Right atrium auricular region (tissue), 2 donors: ENCODE measurements at regions not wholly inside any gene's neighbourhood (a gene's known extent, or its start where the extent isn't known, plus 50 kb on each side); places are given as distances from the start of the nearest gene placed in this dataset.
"Not testable (repeated sequence)": the region's sequence is repeated elsewhere in the genome, so short reads cannot be mapped to it uniquely, and the experiment has no call there.

Experiments
- DNase-seq: peaks from one replicate; pipeline ENCODE4 v3.0.0-alpha.2; 2019; ENCODE audit warnings: low spot score
- H3K27ac ChIP-seq, 2 donors: fragments of 200-600 bp; sonication (generic); 1 replicate in 1 of 2; 2 replicates in 1 of 2; pipeline ENCODE4 v1.5.1; 2016 to 2019
- H3K27me3 ChIP-seq, 2 donors: fragments of 200-600 bp; sonication (generic); one replicate each; pipeline versions ENCODE4 v1.5.1 to v1.6.0; 2017 to 2019
- H3K36me3 ChIP-seq: fragments of 200-600 bp; sonication (generic); one replicate; pipeline ENCODE4 v1.5.1; 2016
- H3K4me1 ChIP-seq, 2 donors: fragments of 200-600 bp; sonication (generic); one replicate each; pipeline versions ENCODE4 v1.5.1 to v1.6.0; 2017 to 2019
- H3K4me3 ChIP-seq, 2 donors: fragments of 200-600 bp; sonication (generic); 1 replicate in 1 of 2; 2 replicates in 1 of 2; pipeline ENCODE4 v1.5.1; 2017 to 2019; ENCODE audit warnings: mild to moderate bottlenecking in 1 of 2, moderate library complexity in 1 of 2
- H3K9me3 ChIP-seq, 2 donors: fragments of 200-600 bp; sonication (generic); one replicate each; pipeline ENCODE4 v1.5.1; 2019
- TF ChIP-seq, protein P1 (sequence below), 2 donors: fragments of 200-600 bp; sonication (generic); IDR thresholded peaks; one replicate each; pipeline ENCODE4 v1.5.1; 2019; ENCODE audit warnings: antibody characterized with exemption in 2 of 2

DNA sequence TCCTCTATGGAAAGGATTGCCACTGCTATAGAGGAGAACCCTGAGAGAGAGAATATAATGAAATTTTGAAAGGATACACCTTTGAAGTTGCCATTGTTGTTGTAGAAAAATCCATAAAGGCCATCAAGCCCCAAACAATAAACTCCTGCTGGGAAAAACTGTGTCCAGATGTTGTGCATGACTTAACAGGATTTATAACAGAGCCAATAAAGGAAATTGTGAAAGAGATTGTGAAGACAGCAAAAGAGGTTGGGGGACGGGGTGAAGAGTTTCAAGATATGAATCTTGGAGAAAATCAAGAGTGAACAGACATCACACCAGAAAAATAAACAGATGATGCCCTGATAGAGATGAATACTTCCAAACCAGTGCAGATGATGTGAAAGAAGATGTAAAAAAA is 396.4 kb downstream of the BCKDHB start:
- TF ChIP-seq, protein P1, sequence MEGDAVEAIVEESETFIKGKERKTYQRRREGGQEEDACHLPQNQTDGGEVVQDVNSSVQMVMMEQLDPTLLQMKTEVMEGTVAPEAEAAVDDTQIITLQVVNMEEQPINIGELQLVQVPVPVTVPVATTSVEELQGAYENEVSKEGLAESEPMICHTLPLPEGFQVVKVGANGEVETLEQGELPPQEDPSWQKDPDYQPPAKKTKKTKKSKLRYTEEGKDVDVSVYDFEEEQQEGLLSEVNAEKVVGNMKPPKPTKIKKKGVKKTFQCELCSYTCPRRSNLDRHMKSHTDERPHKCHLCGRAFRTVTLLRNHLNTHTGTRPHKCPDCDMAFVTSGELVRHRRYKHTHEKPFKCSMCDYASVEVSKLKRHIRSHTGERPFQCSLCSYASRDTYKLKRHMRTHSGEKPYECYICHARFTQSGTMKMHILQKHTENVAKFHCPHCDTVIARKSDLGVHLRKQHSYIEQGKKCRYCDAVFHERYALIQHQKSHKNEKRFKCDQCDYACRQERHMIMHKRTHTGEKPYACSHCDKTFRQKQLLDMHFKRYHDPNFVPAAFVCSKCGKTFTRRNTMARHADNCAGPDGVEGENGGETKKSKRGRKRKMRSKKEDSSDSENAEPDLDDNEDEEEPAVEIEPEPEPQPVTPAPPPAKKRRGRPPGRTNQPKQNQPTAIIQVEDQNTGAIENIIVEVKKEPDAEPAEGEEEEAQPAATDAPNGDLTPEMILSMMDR (IDR thresholded peaks at IDR 0.05), result no peak
- Histone ChIP-seq H3K9me3 (no peaks in the 10 kb centered on the region), H3K4me3 (no peak overlapping the region), H3K27me3 (no peaks in the 10 kb centered on the region), H3K4me1 (no peaks in the 10 kb centered on the region), H3K36me3 (no peaks in the 10 kb centered on the region), H3K27ac (no peak overlapping the region)
- no peak for DNase-seq

DNA sequence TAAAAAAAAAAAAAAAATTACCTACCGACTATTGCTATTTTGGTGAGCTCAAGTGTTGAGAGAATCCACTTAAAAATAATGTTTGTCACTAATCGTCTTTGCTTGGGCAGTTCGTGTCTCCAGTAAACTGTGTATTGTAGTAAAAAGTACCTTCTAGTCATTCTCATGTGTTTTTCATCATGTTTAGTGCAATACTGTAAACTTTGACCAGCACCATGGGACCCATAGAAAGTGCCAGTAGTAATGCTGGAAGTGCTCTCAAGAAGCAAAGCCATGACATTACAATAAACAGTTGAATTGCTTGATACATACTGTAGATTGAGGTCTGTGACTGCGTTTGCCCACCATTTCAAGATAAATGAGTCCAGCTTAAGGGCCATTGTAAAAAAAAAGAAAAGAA is 395.2 kb downstream of the BCKDHB start:
- Histone ChIP-seq H3K27me3 (no peaks in the 10 kb centered on the region), H3K4me3 (no peak overlapping the region), H3K9me3 (no peaks in the 10 kb centered on the region), H3K4me1 (no peaks in the 10 kb centered on the region), H3K36me3 (no peaks in the 10 kb centered on the region), H3K27ac (no peak overlapping the region)
- DNase-seq, result no peak
- TF ChIP-seq, protein P1 (IDR thresholded peaks at IDR 0.05), result no peak

DNA sequence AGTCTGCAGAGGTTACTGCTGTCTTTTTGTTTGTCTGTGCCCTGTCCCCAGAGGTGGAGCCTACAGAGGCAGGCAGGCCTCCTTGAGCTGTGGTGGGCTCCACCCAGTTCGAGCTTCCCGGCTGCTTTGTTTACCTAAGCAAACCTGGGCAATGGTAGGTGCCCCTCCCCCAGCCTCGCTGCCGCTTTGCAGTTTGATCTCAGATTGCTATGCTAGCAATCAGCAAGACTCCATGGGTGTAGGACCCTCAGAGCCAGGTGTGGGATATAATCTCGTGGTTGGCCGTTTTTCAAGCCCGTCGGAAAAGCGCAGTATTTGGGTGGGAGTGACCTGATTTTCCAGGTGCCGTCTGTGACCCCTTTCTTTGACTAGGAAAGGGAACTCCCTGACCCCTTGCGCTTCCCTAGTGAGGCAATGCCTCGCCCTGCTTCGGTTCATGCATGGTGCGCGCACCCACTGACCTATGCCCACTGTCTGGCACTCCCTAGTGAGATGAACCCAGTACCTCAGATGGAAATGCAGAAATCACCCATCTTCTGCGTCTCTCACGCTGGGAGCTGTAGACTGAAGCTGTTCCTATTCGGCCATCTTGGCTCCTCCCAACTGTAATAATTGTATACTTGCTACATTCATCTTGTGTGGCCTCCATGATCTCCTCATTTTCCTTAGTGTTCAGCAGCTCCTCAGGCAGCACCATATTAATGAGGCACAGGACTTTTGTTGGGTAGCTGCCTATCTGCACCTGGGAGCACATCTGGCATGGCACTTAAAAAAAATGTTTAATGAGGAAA is 391.4 kb downstream of the BCKDHB start:
- not testable (repeated sequence) for H3K27ac ChIP-seq, H3K4me3 ChIP-seq, H3K4me1 ChIP-seq, DNase-seq, H3K27me3 ChIP-seq, H3K9me3 ChIP-seq, H3K36me3 ChIP-seq

DNA sequence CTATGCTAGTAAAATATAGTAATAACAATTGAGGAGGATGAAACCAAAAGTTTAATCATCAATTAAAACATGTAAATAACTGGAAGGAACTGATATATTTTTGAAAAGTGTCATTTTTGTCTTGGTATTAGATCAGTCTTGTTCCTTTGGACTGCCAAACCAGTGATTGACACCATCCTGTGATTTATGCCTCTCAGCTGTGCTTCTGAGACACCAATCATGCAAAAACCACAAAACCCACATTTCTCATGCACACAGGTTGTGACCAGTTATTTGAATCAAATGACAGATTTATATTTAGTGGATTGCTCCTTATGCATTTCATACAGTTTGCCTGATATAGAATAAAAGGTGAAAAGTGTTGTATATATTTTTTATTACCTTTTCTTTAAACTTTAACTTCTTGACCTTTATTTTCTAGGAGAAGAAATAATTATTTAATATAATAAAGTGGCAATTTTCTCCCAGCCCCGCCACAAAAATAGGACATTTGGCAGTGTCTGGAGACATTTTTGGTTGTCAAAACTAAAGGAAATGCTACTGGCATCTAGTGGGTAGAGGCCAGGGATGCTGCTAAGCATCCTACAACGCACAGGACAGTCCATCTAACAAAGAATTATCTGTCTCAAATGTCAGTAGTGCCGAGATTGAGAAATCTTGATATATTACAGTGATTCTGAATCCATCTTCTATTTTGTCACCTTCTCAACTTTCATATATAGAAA is 383.6 kb downstream of the BCKDHB start:
- Histone ChIP-seq H3K36me3 (no peaks in the 10 kb centered on the region), H3K4me3 (no peak overlapping the region), H3K27ac (no peak overlapping the region), H3K9me3 (no peaks in the 10 kb centered on the region), H3K4me1 (no peaks in the 10 kb centered on the region), H3K27me3 (no peaks in the 10 kb centered on the region)
- TF ChIP-seq, protein P1 (IDR thresholded peaks at IDR 0.05), result no peak
- no peak for DNase-seq

DNA sequence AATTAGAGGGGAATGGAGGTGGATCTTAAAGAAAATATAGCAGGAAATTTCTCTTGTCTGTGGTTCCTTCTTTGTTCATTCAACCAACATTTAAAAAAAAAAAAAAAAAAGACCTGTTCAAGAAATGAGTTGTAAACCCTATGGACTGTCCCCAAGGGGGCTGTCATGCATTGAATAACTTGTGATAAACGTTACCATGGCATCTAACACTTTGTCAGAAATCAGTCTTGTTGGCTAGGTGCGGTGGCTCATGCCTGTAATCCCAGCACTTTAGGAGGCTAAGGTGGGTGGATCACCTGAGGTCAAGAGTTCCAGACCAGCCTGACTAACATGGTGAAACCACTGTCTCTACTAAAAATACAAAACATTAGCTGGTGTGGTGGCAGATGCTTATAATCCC is 381.7 kb downstream of the BCKDHB start:
- H3K27ac ChIP-seq, result no peak overlapping the region
- no peaks in the 10 kb centered on the region for H3K9me3 ChIP-seq
- no peaks in the 10 kb centered on the region for H3K36me3 ChIP-seq
- H3K4me3 ChIP-seq, result no peak overlapping the region
- TF ChIP-seq, protein P1 (IDR thresholded peaks at IDR 0.05), result no peak
- DNase-seq, result no peak
- no peaks in the 10 kb centered on the region for H3K4me1 ChIP-seq
- H3K27me3 ChIP-seq, result no peaks in the 10 kb centered on the region

DNA sequence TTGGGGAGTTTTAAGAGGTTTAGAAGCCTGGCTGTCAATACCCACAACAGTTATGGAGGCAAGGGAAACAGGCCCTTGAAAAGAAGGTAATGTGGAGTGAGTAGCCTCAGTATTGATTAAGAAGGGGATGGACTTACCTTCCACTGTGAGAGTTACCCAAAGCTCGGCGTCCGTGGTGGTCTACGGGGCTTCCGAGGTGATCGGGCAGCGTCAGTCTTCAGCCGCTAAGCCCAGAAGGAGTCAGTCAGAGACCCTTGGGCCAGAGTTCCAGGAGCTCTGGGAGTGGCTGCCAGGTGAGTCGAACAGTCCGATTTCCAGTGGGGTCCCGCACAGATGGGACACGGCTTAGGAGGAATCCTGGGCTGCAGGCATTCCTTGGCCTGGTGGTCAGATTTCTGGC is 379.0 kb downstream of the BCKDHB start:
- not testable (repeated sequence) for H3K36me3 ChIP-seq, DNase-seq, H3K4me1 ChIP-seq, H3K27me3 ChIP-seq, H3K9me3 ChIP-seq, H3K4me3 ChIP-seq, H3K27ac ChIP-seq
